A673 (cell line): ENCODE measurements at regions not wholly inside any gene's neighbourhood (a gene's known extent, or its start where the extent isn't known, plus 50 kb on each side); places are given as distances from the start of the nearest gene placed in this dataset.

Experiments
- CTCF ChIP-seq: fragments of 300-800, 200-600 bp; sonication (generic); conservative IDR thresholded peaks from 2 replicates; pipeline ENCODE4 v1.5.1; 2017; ENCODE audit warnings: low read depth, mild to moderate bottlenecking, antibody characterized with exemption, low read length, moderate library complexity, mixed read lengths
- EZH2 ChIP-seq: fragments of 200-600 bp; sonication (generic); IDR thresholded peaks from 2 replicates; pipeline ENCODE4 v1.6.1; 2017; ENCODE audit warnings: borderline replicate concordance, low read depth, mild to moderate bottlenecking, mixed read lengths, antibody characterized with exemption, low read length; ENCODE audit not compliant: poor library complexity, severe bottlenecking

- TF ChIP-seq CTCF (no peak), EZH2 (no peak)
Observed at GRCh38 chr1:30418061-30418938, 305.1 kb downstream of the MATN1 start.
